PFSK-1 (cell line): ENCODE measurements at regions not wholly inside any gene's neighbourhood (a gene's known extent, or its start where the extent isn't known, plus 50 kb on each side); places are given as distances from the start of the nearest gene placed in this dataset.

ENCODE experiments used
- FOXP2 ChIP-seq: optimal IDR thresholded peaks from 2 replicates; pipeline ENCODE3; 2011; ENCODE audit warnings: borderline replicate concordance, control low read depth, inconsistent platforms; ENCODE audit not compliant: insufficient read depth; ENCODE audit errors: extremely low read length, extremely low read depth
- POLR2AphosphoS5 ChIP-seq: IDR thresholded peaks from 2 replicates; pipeline ENCODE4 v1.6.1; 2012; ENCODE audit warnings: low read depth, mild to moderate bottlenecking, control low read depth, low read length, moderate library complexity
- REST ChIP-seq, 2 experiments: IDR thresholded peaks; 2 replicates each; pipeline versions ENCODE4 v1.6.1 to v1.8.0; 2011 to 2012; ENCODE audit warnings: low read depth in 2 of 2, low read length in 2 of 2, control low read depth in 1 of 2, inconsistent platforms in 1 of 2, mild to moderate bottlenecking in 1 of 2, moderate library complexity in 1 of 2; ENCODE audit not compliant: insufficient read depth in 1 of 2
- SIN3A ChIP-seq: IDR thresholded peaks from 2 replicates; pipeline ENCODE4 v1.6.1; 2012; ENCODE audit warnings: mild to moderate bottlenecking, low read length, moderate library complexity, borderline replicate concordance; ENCODE audit not compliant: insufficient read depth
- TAF1 ChIP-seq: IDR thresholded peaks from 2 replicates; pipeline ENCODE4 v1.6.1; 2012; ENCODE audit warnings: low read length, control low read depth, borderline replicate concordance; ENCODE audit not compliant: insufficient read depth

GRCh38 chr9:91141407-91141965 is 220.2 kb downstream of the AUH start:
- TF ChIP-seq SIN3A (no peak), FOXP2 (no peak), POLR2AphosphoS5 (no peak), TAF1 (no peak), REST (IDR thresholded peaks at IDR 0.05; ENCODE audit: insufficient read depth in 1 of 2, low read depth in 2 of 2, low read length in 2 of 2) (no peak)

GRCh38 chr9:91143162-91143561 is 218.6 kb downstream of the AUH start:
- TF ChIP-seq TAF1 (no peak), POLR2AphosphoS5 (no peak)

GRCh38 chr9:91143642-91144041 is 218.1 kb downstream of the AUH start:
- no peak for TF ChIP-seq FOXP2
- TF ChIP-seq SIN3A: no peak
- TF ChIP-seq POLR2AphosphoS5: no peak
- TF ChIP-seq REST (IDR thresholded peaks at IDR 0.05; ENCODE audit: insufficient read depth in 1 of 2, low read depth in 2 of 2, low read length in 2 of 2): no peak
- no peak for TF ChIP-seq TAF1

GRCh38 chr9:91144769-91145168 is 216.9 kb downstream of the AUH start:
- no peak for TF ChIP-seq FOXP2
- TF ChIP-seq TAF1: no peak
- TF ChIP-seq SIN3A: no peak
- no peak for TF ChIP-seq REST (IDR thresholded peaks at IDR 0.05; ENCODE audit: insufficient read depth in 1 of 2, low read depth in 2 of 2, low read length in 2 of 2)
- no peak for TF ChIP-seq POLR2AphosphoS5

GRCh38 chr9:91145496-91145895 is 216.2 kb downstream of the AUH start:
- no peak for TF ChIP-seq SIN3A
- TF ChIP-seq FOXP2: no peak
- no peak for TF ChIP-seq TAF1
- TF ChIP-seq POLR2AphosphoS5: no peak
- no peak for TF ChIP-seq REST (IDR thresholded peaks at IDR 0.05; ENCODE audit: insufficient read depth in 1 of 2, low read depth in 2 of 2, low read length in 2 of 2)
